Stimulated activated CD4-positive, alpha-beta T cell treated with anti-CD3 and anti-CD28 coated beads, Interleukin-12 subunit alpha, Interleukin-12 subunit beta, amount 100 ng/mL, for 4 hours (primary cell): ENCODE measurements at regions not wholly inside any gene's neighbourhood (a gene's known extent, or its start where the extent isn't known, plus 50 kb on each side); places are given as distances from the start of the nearest gene placed in this dataset.

Source experiments
- DNase-seq: peaks from one replicate; pipeline ENCODE4 v3.0.0-alpha.2; 2020

GRCh38 chr2:575030-575726, 102.0 kb downstream of the TMEM18 start:
- no peak for DNase-seq

- no peak for DNase-seq
These were observed 103.3 kb downstream of the TMEM18 start for GRCh38 chr2:573805-574392.

GRCh38 chr2:573025-573424, 104.2 kb downstream of the TMEM18 start:
- no peak for DNase-seq

GRCh38 chr2:569681-570080, 107.5 kb downstream of the TMEM18 start:
- DNase-seq, result no peak

GRCh38 chr2:568639-569235, 108.5 kb downstream of the TMEM18 start:
- no peak for DNase-seq

GRCh38 chr2:567865-568638, 109.2 kb downstream of the TMEM18 start:
- no peak for DNase-seq

- no peak for DNase-seq
These were observed 109.7 kb downstream of the TMEM18 start for GRCh38 chr2:567496-567864.

- DNase-seq, result no peak
These were observed 110.6 kb downstream of the TMEM18 start for GRCh38 chr2:566379-567313.

GRCh38 chr2:564471-565181, 112.6 kb downstream of the TMEM18 start:
- DNase-seq, result no peak

GRCh38 chr2:563512-563911, 113.7 kb downstream of the TMEM18 start:
- no peak for DNase-seq

- DNase-seq, result no peak
These were observed 114.5 kb downstream of the TMEM18 start for GRCh38 chr2:562391-563364.

GRCh38 chr2:558879-559278, 118.3 kb downstream of the TMEM18 start:
- no peak for DNase-seq

GRCh38 chr2:558302-558642, 118.9 kb downstream of the TMEM18 start:
- DNase-seq, result no peak

- DNase-seq, result no peak
These were observed 119.4 kb downstream of the TMEM18 start for GRCh38 chr2:557635-558301.

GRCh38 chr2:556485-556884, 120.7 kb downstream of the TMEM18 start:
- DNase-seq, result no peak

- no peak for DNase-seq
These were observed 121.9 kb downstream of the TMEM18 start for GRCh38 chr2:555164-555922.

GRCh38 chr2:554444-554843, 122.8 kb downstream of the TMEM18 start:
- no peak for DNase-seq

- no peak for DNase-seq
These were observed 124.3 kb downstream of the TMEM18 start for GRCh38 chr2:552906-553305.

- DNase-seq, result no peak
These were observed 125.6 kb downstream of the TMEM18 start for GRCh38 chr2:551621-552020.
